Epithelial cell of esophagus (primary cell): ENCODE measurements at regions not wholly inside any gene's neighbourhood (a gene's known extent, or its start where the extent isn't known, plus 50 kb on each side); places are given as distances from the start of the nearest gene placed in this dataset.

Experiments used
- DNase-seq: peaks from one replicate; pipeline ENCODE4 v3.0.0; 2010; ENCODE audit warnings: low read depth
- H3K4me3 ChIP-seq: 2 replicates; pipeline ENCODE4 v1.5.1; 2011; ENCODE audit warnings: mild to moderate bottlenecking, low read length, control low read depth
- TF ChIP-seq, protein P1 (sequence below): IDR thresholded peaks from 2 replicates; pipeline ENCODE4 v1.5.1; 2011; ENCODE audit warnings: low read depth, mild to moderate bottlenecking, low read length, control low read depth, inconsistent platforms; ENCODE audit not compliant: insufficient read depth; ENCODE audit errors: missing control alignments

DNA sequence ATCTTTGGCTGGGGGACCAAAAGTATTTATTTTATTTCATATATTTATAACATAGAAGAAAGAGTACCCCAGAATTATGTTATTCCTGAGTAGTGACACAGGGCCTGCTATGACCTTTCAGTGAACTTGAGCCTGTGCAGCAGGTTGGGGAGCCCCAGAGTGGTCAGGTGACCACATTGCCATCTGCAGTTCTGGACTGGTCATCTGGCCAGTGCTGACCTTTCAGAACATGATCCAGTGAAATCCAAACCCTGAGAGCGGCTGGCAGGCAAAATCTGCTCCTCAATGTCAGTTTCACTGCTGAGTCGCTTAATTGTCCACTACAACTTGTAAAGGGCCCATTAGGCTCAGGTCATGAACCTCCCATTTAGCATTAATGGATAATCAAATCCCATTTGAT is 336.7 kb upstream of the KCNH7 start:
- no peak for DNase-seq
- H3K4me3 ChIP-seq: no peak overlapping the region
- TF ChIP-seq, protein P1, sequence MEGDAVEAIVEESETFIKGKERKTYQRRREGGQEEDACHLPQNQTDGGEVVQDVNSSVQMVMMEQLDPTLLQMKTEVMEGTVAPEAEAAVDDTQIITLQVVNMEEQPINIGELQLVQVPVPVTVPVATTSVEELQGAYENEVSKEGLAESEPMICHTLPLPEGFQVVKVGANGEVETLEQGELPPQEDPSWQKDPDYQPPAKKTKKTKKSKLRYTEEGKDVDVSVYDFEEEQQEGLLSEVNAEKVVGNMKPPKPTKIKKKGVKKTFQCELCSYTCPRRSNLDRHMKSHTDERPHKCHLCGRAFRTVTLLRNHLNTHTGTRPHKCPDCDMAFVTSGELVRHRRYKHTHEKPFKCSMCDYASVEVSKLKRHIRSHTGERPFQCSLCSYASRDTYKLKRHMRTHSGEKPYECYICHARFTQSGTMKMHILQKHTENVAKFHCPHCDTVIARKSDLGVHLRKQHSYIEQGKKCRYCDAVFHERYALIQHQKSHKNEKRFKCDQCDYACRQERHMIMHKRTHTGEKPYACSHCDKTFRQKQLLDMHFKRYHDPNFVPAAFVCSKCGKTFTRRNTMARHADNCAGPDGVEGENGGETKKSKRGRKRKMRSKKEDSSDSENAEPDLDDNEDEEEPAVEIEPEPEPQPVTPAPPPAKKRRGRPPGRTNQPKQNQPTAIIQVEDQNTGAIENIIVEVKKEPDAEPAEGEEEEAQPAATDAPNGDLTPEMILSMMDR: no peak

- no peak overlapping the region for H3K4me3 ChIP-seq
- TF ChIP-seq, protein P1: no peak
- no peak for DNase-seq
Observed at GRCh38 chr2:163173591-163173990, 335.0 kb upstream of the KCNH7 start.

- TF ChIP-seq, protein P1: no peak
- H3K4me3 ChIP-seq: no peak overlapping the region
- DNase-seq: peak; percentile 71
Observed at GRCh38 chr2:163171786-163172530, 333.4 kb upstream of the KCNH7 start.

DNA sequence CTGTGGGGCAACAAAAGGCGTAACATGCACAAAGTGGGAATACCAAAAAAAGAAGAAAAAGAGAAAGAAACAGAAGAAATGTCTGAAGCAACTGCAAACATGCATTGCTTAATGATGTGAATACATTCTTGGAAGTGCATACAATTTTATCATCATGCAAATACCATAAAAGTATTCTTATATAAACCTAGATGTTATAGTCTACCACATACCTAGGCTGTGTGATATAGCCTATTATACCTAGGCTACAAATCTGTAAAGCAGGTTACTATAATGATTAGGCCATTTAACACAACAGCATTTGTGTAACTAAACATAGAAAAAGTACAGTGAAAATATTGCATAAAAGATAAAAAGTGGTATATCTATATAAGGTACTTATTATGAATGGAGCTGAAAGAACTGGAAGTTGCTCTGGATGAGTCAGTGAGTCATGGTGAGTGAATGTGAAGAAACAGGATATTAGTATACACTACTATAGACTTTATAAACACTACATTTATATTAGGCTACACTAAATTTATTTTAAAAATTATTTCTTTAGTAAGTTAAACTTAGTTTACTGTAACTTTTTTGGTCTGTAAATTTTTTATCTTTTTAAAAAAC is 319.4 kb upstream of the KCNH7 start:
- no peak overlapping the region for H3K4me3 ChIP-seq
- peak; percentile 80 for DNase-seq
- TF ChIP-seq, protein P1: no peak

DNA sequence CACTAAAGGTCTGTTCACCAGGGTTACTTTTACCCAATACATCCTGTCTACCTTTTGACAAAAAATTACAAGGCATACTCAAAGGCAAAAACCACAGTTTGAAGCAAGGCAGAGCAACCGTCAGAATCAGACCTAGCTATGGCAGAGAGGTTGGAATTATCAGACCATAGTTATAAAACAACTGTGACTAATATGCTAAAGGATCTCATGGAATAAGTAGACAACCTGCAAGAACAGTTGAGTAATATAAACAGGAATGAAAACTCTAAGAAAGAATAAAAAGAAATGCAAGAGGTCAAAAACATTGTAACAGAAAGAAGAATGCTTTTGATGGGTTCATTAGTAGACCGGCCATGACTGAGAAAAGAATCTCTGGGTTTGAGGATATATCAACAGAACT is 318.8 kb upstream of the KCNH7 start:
- H3K4me3 ChIP-seq: no peak overlapping the region
- DNase-seq: peak; percentile 27
- TF ChIP-seq, protein P1: no peak

GRCh38 chr2:163155925-163156324 is 317.4 kb upstream of the KCNH7 start:
- DNase-seq: no peak
- H3K4me3 ChIP-seq: no peak overlapping the region
- TF ChIP-seq, protein P1: no peak
